ENCODE measurements at regions not wholly inside any gene's neighbourhood (a gene's known extent, or its start where the extent isn't known, plus 50 kb on each side); places are given as distances from the start of the nearest gene placed in this dataset.

GRCh38 chr5:61651195-61651594 is 319.1 kb downstream of the ZSWIM6 start:
- Histone ChIP-seq H3K27me3 (no peaks in the 10 kb centered on the region), H3K4me3 (no peak overlapping the region), H3K9me3 (no peaks in the 10 kb centered on the region), H3K27ac (no peak overlapping the region), H3K36me3 (no peaks in the 10 kb centered on the region), H3K4me1 (no peaks in the 10 kb centered on the region)
- DNase-seq (no peak), ATAC-seq (no peak)
- 68 to 83% (median 79%) methylated on average over 2 of the region's 2 CpGs for WGBS, 4 donors
- intact Hi-C loops (cut with DNase I), result loop anchor here in 9 of 10 donors (10.0 kb wide), 6 partner anchors 236 to 696 kb away; partner anchors contain the start of genes SMIM15 (in 6 of the 9) and ZSWIM6 (in 2 of the 9)
- TF ChIP-seq POLR2A (IDR thresholded peaks at IDR 0.05) (no peak), CTCF (IDR thresholded peaks at IDR 0.05) (no peak)

- H3K27ac ChIP-seq, result no peak overlapping the region
- H3K9me3 ChIP-seq, result no peaks in the 10 kb centered on the region
- DNase-seq, result no peak
- no peak overlapping the region for H3K4me3 ChIP-seq
- no peak for ATAC-seq
- no peaks in the 10 kb centered on the region for H3K36me3 ChIP-seq
- intact Hi-C loops (cut with DNase I), result loop anchor here in 9 of 10 donors (10.0 kb wide), 6 partner anchors 238 to 698 kb away; partner anchors contain the start of genes SMIM15 (in 6 of the 9) and ZSWIM6 (in 2 of the 9)
- peaks cover 0 to 1% (median 0%) of the 10 kb centered on the region in 12 donors for H3K4me1 ChIP-seq
- TF ChIP-seq CTCF (IDR thresholded peaks at IDR 0.05), result no peak
- no peak for TF ChIP-seq POLR2A (IDR thresholded peaks at IDR 0.05)
- H3K27me3 ChIP-seq, result no peaks in the 10 kb centered on the region
Measured at GRCh38 chr5:61652916-61653315, 320.9 kb downstream of the ZSWIM6 start.

- no peak overlapping the region for H3K4me3 ChIP-seq
- intact Hi-C loops (cut with DNase I), result loop anchor here in 9 of 10 donors (10.0 kb wide), 6 partner anchors 239 to 699 kb away; partner anchors contain the start of genes SMIM15 (in 6 of the 9) and ZSWIM6 (in 2 of the 9)
- DNase-seq, result no peak
- H3K36me3 ChIP-seq, result no peaks in the 10 kb centered on the region
- H3K4me1 ChIP-seq, result peaks cover 0 to 12% (median 1%) of the 10 kb centered on the region in 12 donors
- 83 to 88% (median 86%) methylated on average over 7 of the region's 7 CpGs for WGBS, 4 donors
- TF ChIP-seq CTCF (IDR thresholded peaks at IDR 0.05) (no peak), POLR2A (IDR thresholded peaks at IDR 0.05) (no peak)
- H3K27me3 ChIP-seq, result no peaks in the 10 kb centered on the region
- no peak overlapping the region for H3K27ac ChIP-seq
- no peak for ATAC-seq
- H3K9me3 ChIP-seq, result no peaks in the 10 kb centered on the region
Measured at GRCh38 chr5:61653807-61654580, 321.9 kb downstream of the ZSWIM6 start.

GRCh38 chr5:61654876-61655275 is 322.8 kb downstream of the ZSWIM6 start:
- no peaks in the 10 kb centered on the region for H3K9me3 ChIP-seq
- no peak overlapping the region for H3K4me3 ChIP-seq
- WGBS, 4 donors, result 87 to 93% (median 92%) methylated on average over 2 of the region's 2 CpGs
- intact Hi-C loops (cut with DNase I), result loop anchor here (5.0 to 10.0 kb wide), 10 partner anchors 238 to 700 kb away; partner anchors contain the start of genes SMIM15 (in 7 of the 10) and ZSWIM6 (in 6 of the 10)
- no peak overlapping the region for H3K27ac ChIP-seq
- no peak for DNase-seq
- H3K27me3 ChIP-seq, result no peaks in the 10 kb centered on the region
- TF ChIP-seq CTCF (IDR thresholded peaks at IDR 0.05) (no peak), POLR2A (IDR thresholded peaks at IDR 0.05) (no peak)
- ATAC-seq, result no peak
- no peaks in the 10 kb centered on the region for H3K36me3 ChIP-seq
- peaks cover 0 to 12% (median 1%) of the 10 kb centered on the region in 12 donors for H3K4me1 ChIP-seq
